CD8-positive, alpha-beta memory T cell (primary cell): ENCODE measurements at regions not wholly inside any gene's neighbourhood (a gene's known extent, or its start where the extent isn't known, plus 50 kb on each side); places are given as distances from the start of the nearest gene placed in this dataset.

ENCODE experiments used
- CTCF ChIA-PET: fragments of 350-600 bp; sonication (Branson Sonifier 250); formaldehyde crosslinking; loops from one replicate; lab custom pipeline; 2021; ENCODE audit warnings: antibody characterized with exemption; lab: Charles Lee
- POLR2A ChIA-PET: fragments of 350-600 bp; sonication (Branson Sonifier 250); formaldehyde crosslinking; loops from one replicate; lab custom pipeline; 2021; ENCODE audit warnings: antibody characterized with exemption; lab: Charles Lee
- DNase-seq, 5 donors: peaks; one replicate each; pipeline versions ENCODE4 v3.0.0 to v3.0.0-alpha.2; 2020 to 2022; ENCODE audit warnings: mixed read lengths in 1 of 5
- H3K27ac ChIP-seq: one replicate; pipeline ENCODE4 v1.7.0; 2013; ENCODE audit warnings: low read depth, mild to moderate bottlenecking, low read length, moderate library complexity
- H3K27me3 ChIP-seq: 2 replicates; pipeline ENCODE4 v1.7.0; 2013; ENCODE audit warnings: low read length, mild to moderate bottlenecking; ENCODE audit not compliant: insufficient read depth, poor library complexity, severe bottlenecking
- H3K36me3 ChIP-seq: 2 replicates; pipeline ENCODE4 v1.7.0; 2013; ENCODE audit warnings: mild to moderate bottlenecking, low read length, moderate library complexity; ENCODE audit not compliant: insufficient read depth
- H3K4me1 ChIP-seq: 2 replicates; pipeline ENCODE4 v1.7.0; 2013; ENCODE audit warnings: mild to moderate bottlenecking, low read length, moderate library complexity; ENCODE audit not compliant: insufficient read depth
- H3K4me3 ChIP-seq: 2 replicates; pipeline ENCODE4 v1.7.0; 2013; ENCODE audit warnings: mild to moderate bottlenecking, low read length
- H3K9me3 ChIP-seq: 2 replicates; pipeline ENCODE4 v1.7.0; 2013; ENCODE audit warnings: mild to moderate bottlenecking, low read length
- H3K27ac Mint-ChIP-seq, 8 donors: one replicate each; pipeline ENCODE4 v1.8.0; 2020 to 2021; ENCODE audit warnings: mixed read lengths in 8 of 8, mild to moderate bottlenecking in 6 of 8, inconsistent platforms in 3 of 8, moderate library complexity in 3 of 8
- H3K27me3 Mint-ChIP-seq, 2 donors: one replicate each; pipeline ENCODE4 v1.8.0; 2020 to 2021; ENCODE audit warnings: mixed read lengths in 2 of 2, mild to moderate bottlenecking in 1 of 2, moderate library complexity in 1 of 2
- H3K36me3 Mint-ChIP-seq, 3 donors: one replicate each; pipeline ENCODE4 v1.8.0; 2020 to 2021; ENCODE audit warnings: mixed read lengths in 3 of 3, inconsistent platforms in 1 of 3, mild to moderate bottlenecking in 1 of 3
- H3K4me1 Mint-ChIP-seq, 3 donors: one replicate each; pipeline ENCODE4 v1.8.0; 2020 to 2021; ENCODE audit warnings: mixed read lengths in 3 of 3, inconsistent platforms in 1 of 3, mild to moderate bottlenecking in 1 of 3
- H3K4me3 Mint-ChIP-seq, 7 donors: one replicate each; pipeline ENCODE4 v1.8.0; 2020 to 2021; ENCODE audit warnings: mixed read lengths in 7 of 7, mild to moderate bottlenecking in 6 of 7, moderate library complexity in 4 of 7, inconsistent platforms in 2 of 7
- H3K9me3 Mint-ChIP-seq, 5 donors: one replicate each; pipeline ENCODE4 v1.8.0; 2020 to 2022; ENCODE audit warnings: mixed read lengths in 5 of 5, mild to moderate bottlenecking in 3 of 5, moderate library complexity in 2 of 5, inconsistent platforms in 1 of 5

GRCh38 chr5:110054240-110054639 lies 364.5 kb downstream of the MAN2A1 start:
- CTCF ChIA-PET = interaction anchor here (0.9 to 2.1 kb wide), 4 partner anchors 10 to 373 kb away, joined by 3 to 5 read pairs (median 4); partner anchors contain the start of gene MAN2A1

GRCh38 chr5:110055302-110055701 lies 365.6 kb downstream of the MAN2A1 start:
- ChIA-PET CTCF (interaction anchor here (2.1 kb wide), 2 partner anchors 133 to 366 kb away, joined by 4 to 5 read pairs; partner anchors contain the start of gene MAN2A1), POLR2A (no interaction called here)
- H3K4me3 ChIP-seq = no peak overlapping the region
- peaks cover 0 to 3% of the 10 kb centered on the region in 2 donors for H3K27me3 Mint-ChIP-seq
- DNase-seq = no peak
- no peak overlapping the region for H3K27ac ChIP-seq
- peaks cover 0 to 4% (median 0%) of the 10 kb centered on the region in 3 donors for H3K36me3 Mint-ChIP-seq
- H3K9me3 Mint-ChIP-seq = no peaks in the 10 kb centered on the region
- H3K4me1 Mint-ChIP-seq = peaks cover 27 to 32% (median 30%) of the 10 kb centered on the region in 3 donors
- H3K27me3 ChIP-seq = no peaks in the 10 kb centered on the region
- no peaks in the 10 kb centered on the region for H3K36me3 ChIP-seq
- no peak overlapping the region for H3K27ac Mint-ChIP-seq
- no peak overlapping the region for H3K4me3 Mint-ChIP-seq
- H3K4me1 ChIP-seq = peaks cover 26% of the 10 kb centered on the region
- H3K9me3 ChIP-seq = no peaks in the 10 kb centered on the region

More at GRCh38 chr5:110054240-110054639, 364.5 kb downstream of the MAN2A1 start:
- no peaks in the 10 kb centered on the region for H3K27me3 ChIP-seq
- peaks cover 32 to 37% (median 32%) of the 10 kb centered on the region in 3 donors for H3K4me1 Mint-ChIP-seq
- no peak overlapping the region for H3K27ac ChIP-seq
- POLR2A ChIA-PET = interaction anchor here (1.0 kb wide), 2 partner anchors 197 to 365 kb away, joined by 4 to 6 read pairs; partner anchors contain the start of gene MAN2A1
- H3K9me3 Mint-ChIP-seq = no peaks in the 10 kb centered on the region
- H3K36me3 ChIP-seq = no peaks in the 10 kb centered on the region
- H3K27me3 Mint-ChIP-seq = no peaks in the 10 kb centered on the region
- peaks cover 0 to 4% (median 0%) of the 10 kb centered on the region in 3 donors for H3K36me3 Mint-ChIP-seq
- no peaks in the 10 kb centered on the region for H3K9me3 ChIP-seq
- H3K4me1 ChIP-seq = peaks cover 26% of the 10 kb centered on the region
- H3K27ac Mint-ChIP-seq = peak overlapping the region in 7 of 8 donors; percentile 12 to 83 (median 60)
- H3K4me3 Mint-ChIP-seq = peak overlapping the region in 6 of 7 donors; percentile 0 to 58 (median 30)
- DNase-seq = peak; percentile 53 to 87 (median 83)
- H3K4me3 ChIP-seq = no peak overlapping the region

- peaks cover 0 to 3% of the 10 kb centered on the region in 2 donors for H3K27me3 Mint-ChIP-seq
- H3K27ac Mint-ChIP-seq = peak overlapping the region in 1 of 8 donors; percentile 52
- peaks cover 27 to 32% (median 30%) of the 10 kb centered on the region in 3 donors for H3K4me1 Mint-ChIP-seq
- no peak overlapping the region for H3K27ac ChIP-seq
- H3K4me3 ChIP-seq = no peak overlapping the region
- CTCF ChIA-PET = interaction anchor here (1.2 kb wide), 2 partner anchors 199 to 368 kb away, joined by 3 to 4 read pairs; no protein-coding TSS in a partner anchor
- no peaks in the 10 kb centered on the region for H3K36me3 Mint-ChIP-seq
- DNase-seq = no peak
- no peaks in the 10 kb centered on the region for H3K9me3 ChIP-seq
- POLR2A ChIA-PET = no interaction called here
- no peaks in the 10 kb centered on the region for H3K27me3 ChIP-seq
- H3K4me1 ChIP-seq = peaks cover 26% of the 10 kb centered on the region
- no peaks in the 10 kb centered on the region for H3K9me3 Mint-ChIP-seq
- H3K4me3 Mint-ChIP-seq = no peak overlapping the region
- no peaks in the 10 kb centered on the region for H3K36me3 ChIP-seq
These were observed 366.9 kb downstream of the MAN2A1 start for GRCh38 chr5:110056580-110057114.

GRCh38 chr5:110058175-110058574 lies 368.4 kb downstream of the MAN2A1 start:
- peaks cover 26 to 29% (median 28%) of the 10 kb centered on the region in 3 donors for H3K4me1 Mint-ChIP-seq
- ChIA-PET CTCF (interaction anchor here (1.4 kb wide), 1 partner anchor 136 kb away, joined by 4 read pairs; no protein-coding TSS in a partner anchor), POLR2A (no interaction called here)
- Histone ChIP-seq H3K4me3 (no peak overlapping the region), H3K27me3 (no peaks in the 10 kb centered on the region), H3K27ac (no peak overlapping the region), H3K36me3 (no peaks in the 10 kb centered on the region), H3K4me1 (peaks cover 23% of the 10 kb centered on the region), H3K9me3 (no peaks in the 10 kb centered on the region)
- no peak overlapping the region for H3K4me3 Mint-ChIP-seq
- no peak for DNase-seq
- H3K36me3 Mint-ChIP-seq = no peaks in the 10 kb centered on the region
- peaks cover 0 to 3% of the 10 kb centered on the region in 2 donors for H3K27me3 Mint-ChIP-seq
- no peak overlapping the region for H3K27ac Mint-ChIP-seq
- H3K9me3 Mint-ChIP-seq = no peaks in the 10 kb centered on the region

- no peak overlapping the region for H3K4me3 Mint-ChIP-seq
- H3K4me1 Mint-ChIP-seq = peaks cover 7 to 22% (median 16%) of the 10 kb centered on the region in 3 donors
- H3K9me3 ChIP-seq = no peaks in the 10 kb centered on the region
- ChIA-PET CTCF (no interaction called here), POLR2A (no interaction called here)
- H3K27me3 ChIP-seq = no peaks in the 10 kb centered on the region
- peaks cover 0 to 3% of the 10 kb centered on the region in 2 donors for H3K27me3 Mint-ChIP-seq
- H3K27ac ChIP-seq = no peak overlapping the region
- peaks cover 6% of the 10 kb centered on the region for H3K4me1 ChIP-seq
- no peaks in the 10 kb centered on the region for H3K36me3 ChIP-seq
- H3K36me3 Mint-ChIP-seq = no peaks in the 10 kb centered on the region
- H3K27ac Mint-ChIP-seq = no peak overlapping the region
- no peak for DNase-seq
- no peaks in the 10 kb centered on the region for H3K9me3 Mint-ChIP-seq
- no peak overlapping the region for H3K4me3 ChIP-seq
These were observed 372.5 kb downstream of the MAN2A1 start for GRCh38 chr5:110062246-110062645.

GRCh38 chr5:110063640-110064602 lies 374.2 kb downstream of the MAN2A1 start:
- no peak overlapping the region for H3K4me3 Mint-ChIP-seq
- no peak overlapping the region for H3K27ac ChIP-seq
- H3K27me3 Mint-ChIP-seq = peaks cover 0 to 3% of the 10 kb centered on the region in 2 donors
- peaks cover 0 to 9% (median 1%) of the 10 kb centered on the region in 3 donors for H3K36me3 Mint-ChIP-seq
- H3K27me3 ChIP-seq = no peaks in the 10 kb centered on the region
- peaks cover 6% of the 10 kb centered on the region for H3K4me1 ChIP-seq
- no peak overlapping the region for H3K4me3 ChIP-seq
- H3K27ac Mint-ChIP-seq = peak overlapping the region in 1 of 8 donors; percentile 5
- H3K9me3 Mint-ChIP-seq = peaks cover 0 to 5% (median 3%) of the 10 kb centered on the region in 5 donors
- no peaks in the 10 kb centered on the region for H3K9me3 ChIP-seq
- ChIA-PET CTCF (interaction anchor here (1.4 kb wide), 1 partner anchor 10 kb away, joined by 3 read pairs; no protein-coding TSS in a partner anchor), POLR2A (no interaction called here)
- H3K36me3 ChIP-seq = no peaks in the 10 kb centered on the region
- DNase-seq = no peak
- peaks cover 12 to 26% (median 19%) of the 10 kb centered on the region in 3 donors for H3K4me1 Mint-ChIP-seq

- Histone ChIP-seq H3K4me3 (no peak overlapping the region), H3K27me3 (no peaks in the 10 kb centered on the region), H3K4me1 (peaks cover 6% of the 10 kb centered on the region), H3K36me3 (no peaks in the 10 kb centered on the region), H3K9me3 (no peaks in the 10 kb centered on the region), H3K27ac (no peak overlapping the region)
- DNase-seq = no peak
- Mint-ChIP-seq H3K4me1 (peaks cover 12 to 26% (median 19%) of the 10 kb centered on the region in 3 donors), H3K27me3 (peaks cover 0 to 3% of the 10 kb centered on the region in 2 donors), H3K4me3 (no peak overlapping the region), H3K36me3 (peaks cover 0 to 15% (median 1%) of the 10 kb centered on the region in 3 donors), H3K9me3 (peaks cover 0 to 7% (median 5%) of the 10 kb centered on the region in 5 donors), H3K27ac (no peak overlapping the region)
- ChIA-PET CTCF (interaction anchor here (1.4 kb wide), 1 partner anchor 11 kb away, joined by 3 read pairs; no protein-coding TSS in a partner anchor), POLR2A (no interaction called here)
These were observed 375.0 kb downstream of the MAN2A1 start for GRCh38 chr5:110064603-110065268.
